Heart left ventricle (tissue), 13 donors: ENCODE measurements at regions not wholly inside any gene's neighbourhood (a gene's known extent, or its start where the extent isn't known, plus 50 kb on each side); places are given as distances from the start of the nearest gene placed in this dataset.

Experiments used
- CTCF ChIP-seq, 12 donors: fragments of 200-600 bp; sonication (generic) in 4 of 12; IDR thresholded peaks; one replicate each; pipeline versions ENCODE4 v1.5.0 to v1.8.0; 2018 to 2022; ENCODE audit warnings: antibody characterized with exemption in 12 of 12, mild to moderate bottlenecking in 5 of 12
- POLR2A ChIP-seq, 2 donors: fragments of 450-650 bp; IDR thresholded peaks; one replicate each; pipeline ENCODE4 v1.6.1; 2017; ENCODE audit warnings: antibody characterized with exemption in 2 of 2, mild to moderate bottlenecking in 2 of 2, moderate library complexity in 2 of 2
- donor health status: ischemic (EF 13 %, LVEDD 7.1; RV severe dilation, severe dysfunction).
- donor health status: DM: no; HTN: yes; CAD: no.
- donor health status: DM: no; HTN: no; CAD: no.
- donor health status: ischemic (EF 25% LVEDD 6.9; RV normal size, moderate dysfunction).
- donor health status: ischemic (EF 25% LVEDD 5.7; RV mildly dilated, moderate dysfunction).
- donor health status: ischemic (EF 35%, LVEDD 5.7; RV mildly dilated, moderate dysfunction).
- donor health status: nonischemic (EF 11% LVEDD 7.7; RV severe dilation, severe dysfunction).
- donor health status: DM: yes; HTN: yes; CAD: no.
- donor health status: PGD.
- donor health status: ischemic (EF 29% LVEDD 5.4; RV normal size, mild dysfunction).
- donor health status: nonischemic (EF 23%, LVEDD 6.1; RV moderate dilation, normal function).

DNA sequence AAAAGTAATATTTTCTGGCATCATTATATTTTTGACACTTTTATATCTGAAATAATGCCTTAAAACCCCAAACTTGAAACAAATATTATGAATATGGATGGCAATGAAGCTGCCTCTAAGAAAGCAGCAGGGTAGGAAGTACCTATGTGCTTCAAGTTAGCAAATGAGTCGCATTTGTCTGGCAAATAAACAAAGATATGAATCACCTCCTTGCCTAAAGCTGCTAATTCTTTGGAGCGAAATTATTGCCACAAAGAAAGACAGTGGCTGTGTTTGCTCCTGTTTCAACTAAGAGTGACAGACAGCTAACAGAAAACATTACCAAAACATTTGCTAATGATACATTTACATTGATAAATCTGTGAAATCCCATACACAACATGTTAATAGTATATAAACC is 854.9 kb downstream of the RPS29 start:
- TF ChIP-seq CTCF (IDR thresholded peaks at IDR 0.05) (no peak), POLR2A (IDR thresholded peaks at IDR 0.05) (no peak)
